ENCODE measurements at regions not wholly inside any gene's neighbourhood (a gene's known extent, or its start where the extent isn't known, plus 50 kb on each side); places are given as distances from the start of the nearest gene placed in this dataset.

DNA sequence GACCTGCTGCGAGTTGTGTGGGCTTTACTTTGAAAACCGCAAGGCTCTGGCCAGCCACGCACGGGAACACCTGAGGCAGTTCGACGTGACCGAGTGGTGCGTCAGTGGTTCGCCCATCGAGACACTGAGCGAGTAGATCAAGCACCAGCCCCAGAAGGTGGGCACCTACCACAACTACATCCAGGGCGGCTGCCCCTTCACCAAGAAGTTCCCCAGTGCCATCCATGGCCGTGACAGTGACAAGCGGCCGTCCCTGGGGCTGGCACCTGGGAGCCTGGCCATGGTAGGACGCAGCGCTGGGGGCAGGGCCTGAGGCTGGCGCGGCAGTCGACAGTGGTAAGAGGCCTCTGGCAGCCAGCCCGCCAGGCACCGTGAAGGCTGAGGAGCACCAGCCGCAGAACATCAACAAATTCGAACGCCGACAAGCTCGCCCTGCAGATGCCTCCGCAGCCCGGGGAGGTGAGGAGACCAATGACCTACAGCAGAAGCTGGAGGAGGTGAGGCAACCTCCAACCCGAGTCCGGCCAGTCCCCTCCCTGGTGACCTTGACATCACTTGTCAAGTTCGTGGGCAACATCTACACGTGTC is 545.2 kb upstream of the CCDC179 start:
- TF ChIP-seq, protein P1, sequence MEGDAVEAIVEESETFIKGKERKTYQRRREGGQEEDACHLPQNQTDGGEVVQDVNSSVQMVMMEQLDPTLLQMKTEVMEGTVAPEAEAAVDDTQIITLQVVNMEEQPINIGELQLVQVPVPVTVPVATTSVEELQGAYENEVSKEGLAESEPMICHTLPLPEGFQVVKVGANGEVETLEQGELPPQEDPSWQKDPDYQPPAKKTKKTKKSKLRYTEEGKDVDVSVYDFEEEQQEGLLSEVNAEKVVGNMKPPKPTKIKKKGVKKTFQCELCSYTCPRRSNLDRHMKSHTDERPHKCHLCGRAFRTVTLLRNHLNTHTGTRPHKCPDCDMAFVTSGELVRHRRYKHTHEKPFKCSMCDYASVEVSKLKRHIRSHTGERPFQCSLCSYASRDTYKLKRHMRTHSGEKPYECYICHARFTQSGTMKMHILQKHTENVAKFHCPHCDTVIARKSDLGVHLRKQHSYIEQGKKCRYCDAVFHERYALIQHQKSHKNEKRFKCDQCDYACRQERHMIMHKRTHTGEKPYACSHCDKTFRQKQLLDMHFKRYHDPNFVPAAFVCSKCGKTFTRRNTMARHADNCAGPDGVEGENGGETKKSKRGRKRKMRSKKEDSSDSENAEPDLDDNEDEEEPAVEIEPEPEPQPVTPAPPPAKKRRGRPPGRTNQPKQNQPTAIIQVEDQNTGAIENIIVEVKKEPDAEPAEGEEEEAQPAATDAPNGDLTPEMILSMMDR (IDR thresholded peaks at IDR 0.05; ENCODE audit: low read length): no peak
- TF ChIP-seq EZH2phosphoT487 (IDR thresholded peaks at IDR 0.05; ENCODE audit: low read length): no peak
- no peak for TF ChIP-seq EZH2 (optimal IDR thresholded peaks at IDR 0.05; ENCODE audit: low read depth, low read length)

Measured in MM.1S (cell line).